ENCODE measurements at regions not wholly inside any gene's neighbourhood (a gene's known extent, or its start where the extent isn't known, plus 50 kb on each side); places are given as distances from the start of the nearest gene placed in this dataset.
"Not testable (repeated sequence)": the region's sequence is repeated elsewhere in the genome, so short reads cannot be mapped to it uniquely, and the experiment has no call there.

DNA sequence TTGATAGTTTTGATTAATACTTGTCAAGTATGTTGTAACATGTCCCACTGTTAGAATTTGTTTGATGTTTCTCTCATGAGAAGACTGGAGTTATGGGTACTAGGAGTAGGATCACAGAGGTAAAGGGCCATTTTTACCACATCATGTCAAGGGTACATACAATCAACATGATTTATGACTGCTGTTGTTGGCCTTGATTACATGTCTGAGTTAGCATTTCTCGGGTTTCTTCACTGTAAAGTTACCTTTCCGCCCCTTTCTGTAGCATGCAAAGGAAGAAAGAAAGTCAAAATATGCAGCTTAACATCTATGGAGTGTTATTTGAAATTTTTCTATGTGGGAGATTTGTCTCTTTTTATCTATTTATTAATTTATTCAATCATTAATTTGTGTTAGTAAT lies 1456.4 kb downstream of the SUCLG1 start:
- H3K27me3 Mint-ChIP-seq = no peaks in the 10 kb centered on the region

DNA sequence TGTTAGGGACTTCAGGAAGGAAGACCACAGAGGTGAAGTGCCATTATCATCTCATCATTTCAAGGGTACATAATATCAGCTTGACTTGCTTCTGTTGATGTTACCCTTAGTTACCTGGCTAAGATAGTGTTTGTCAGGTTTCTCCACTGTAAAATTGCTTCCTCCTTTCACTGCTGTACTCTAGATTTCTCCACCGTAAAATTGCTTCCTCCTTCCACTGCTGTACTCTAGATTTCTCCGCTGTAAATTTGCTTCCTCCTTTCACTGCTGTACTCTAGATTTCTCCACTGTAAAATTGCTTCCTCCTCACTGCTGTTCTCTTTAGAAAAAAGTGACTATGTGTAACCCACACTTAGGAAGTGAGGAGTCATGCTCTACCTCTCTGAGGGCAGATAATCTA lies 1460.3 kb downstream of the SUCLG1 start:
- DNase-seq (ENCODE audit: low spot score in 2 of 2) = no peak
- no peak overlapping the region for H3K27ac Mint-ChIP-seq (ENCODE audit: low read depth)
- H3K36me3 Mint-ChIP-seq (ENCODE audit: insufficient read depth) = no peaks in the 10 kb centered on the region
- H3K9me3 Mint-ChIP-seq = peaks cover 20% of the 10 kb centered on the region
- no peaks in the 10 kb centered on the region for H3K27me3 Mint-ChIP-seq
- H3K4me3 Mint-ChIP-seq = no peak overlapping the region
- H3K4me1 Mint-ChIP-seq = no peaks in the 10 kb centered on the region
- no peak for ATAC-seq (replicated peaks; ENCODE audit: extremely low read depth, poor library complexity, severe bottlenecking)

More for the DNA sequence above, 1456.4 kb downstream of the SUCLG1 start:
- peaks cover 12% of the 10 kb centered on the region for H3K9me3 Mint-ChIP-seq
- no peak overlapping the region for H3K27ac Mint-ChIP-seq (ENCODE audit: low read depth)
- H3K4me1 Mint-ChIP-seq = no peaks in the 10 kb centered on the region
- no peak overlapping the region for H3K4me3 Mint-ChIP-seq
- DNase-seq (ENCODE audit: low spot score in 2 of 2) (no peak), ATAC-seq (replicated peaks; ENCODE audit: extremely low read depth, poor library complexity, severe bottlenecking) (no peak)
- H3K36me3 Mint-ChIP-seq (ENCODE audit: insufficient read depth) = no peaks in the 10 kb centered on the region

DNA sequence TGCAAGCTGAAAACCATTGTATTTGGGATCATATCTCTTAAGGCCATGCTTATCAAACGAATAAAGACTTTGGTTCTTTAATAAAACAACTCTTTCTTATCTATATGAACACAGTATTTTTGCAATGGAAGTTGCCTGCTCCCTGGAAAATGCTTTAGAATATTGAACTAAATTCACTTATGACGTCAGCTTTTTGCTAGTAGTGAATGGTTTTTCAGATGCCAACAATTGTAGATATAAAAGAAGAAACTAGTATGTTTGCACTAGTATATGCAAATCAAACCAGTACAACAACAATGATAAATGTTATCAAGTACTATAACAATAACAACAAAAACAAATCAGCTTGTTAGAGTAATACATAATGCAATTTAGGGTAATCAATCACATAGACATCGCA lies 1462.9 kb downstream of the SUCLG1 start:
- Mint-ChIP-seq H3K4me1 (no peaks in the 10 kb centered on the region), H3K27me3 (no peaks in the 10 kb centered on the region), H3K4me3 (no peak overlapping the region)

DNA sequence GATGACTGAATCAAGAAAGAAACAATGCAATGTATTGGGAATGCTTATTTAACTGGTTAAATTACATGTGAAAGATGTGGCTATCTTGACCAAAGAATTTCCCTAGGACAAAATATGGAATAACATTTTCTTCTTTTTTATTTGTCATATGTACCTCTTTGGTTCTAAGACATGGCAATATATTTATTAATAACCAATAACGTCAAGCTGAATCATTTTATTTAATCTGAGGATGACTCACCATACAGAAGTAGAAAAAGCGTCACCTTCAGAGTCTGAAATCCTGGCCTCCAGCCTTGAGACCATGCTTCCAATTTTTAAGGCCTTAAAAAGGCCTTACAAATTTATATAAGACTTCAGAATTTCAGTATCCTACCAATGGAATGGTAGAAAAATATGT lies 1464.9 kb downstream of the SUCLG1 start:
- no peak for ATAC-seq (replicated peaks; ENCODE audit: extremely low read depth, poor library complexity, severe bottlenecking)

More for the DNA sequence above, 1462.9 kb downstream of the SUCLG1 start:
- no peak for ATAC-seq (replicated peaks; ENCODE audit: extremely low read depth, poor library complexity, severe bottlenecking)
- H3K27ac Mint-ChIP-seq (ENCODE audit: low read depth) = no peak overlapping the region
- H3K36me3 Mint-ChIP-seq (ENCODE audit: insufficient read depth) = no peaks in the 10 kb centered on the region
- H3K9me3 Mint-ChIP-seq = peaks cover 22% of the 10 kb centered on the region
- DNase-seq (ENCODE audit: low spot score in 2 of 2) = no peak

DNA sequence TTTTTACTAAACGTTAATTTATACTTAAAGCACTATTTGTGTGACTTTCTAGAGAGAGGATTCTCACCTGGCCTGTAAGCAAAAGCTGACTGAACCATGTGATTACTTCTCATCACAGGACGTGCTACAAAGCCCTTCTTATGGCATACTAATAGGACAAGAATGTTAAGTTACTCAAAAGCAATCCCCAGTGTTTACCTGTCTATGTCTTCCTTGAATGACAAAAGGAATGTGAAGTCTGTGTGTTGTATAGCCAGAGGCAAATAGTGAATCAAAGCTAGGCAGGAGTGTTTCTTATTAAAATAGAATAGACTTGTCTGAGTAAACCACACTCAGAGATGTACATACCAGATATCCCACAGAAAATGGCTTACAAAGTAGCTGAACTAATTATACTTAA lies 1465.5 kb downstream of the SUCLG1 start:
- Mint-ChIP-seq H3K9me3 (peaks cover 24% of the 10 kb centered on the region), H3K27ac (ENCODE audit: low read depth) (no peak overlapping the region), H3K27me3 (no peaks in the 10 kb centered on the region), H3K36me3 (ENCODE audit: insufficient read depth) (no peaks in the 10 kb centered on the region), H3K4me3 (no peak overlapping the region), H3K4me1 (no peaks in the 10 kb centered on the region)
- ATAC-seq (replicated peaks; ENCODE audit: extremely low read depth, poor library complexity, severe bottlenecking) (no peak), DNase-seq (ENCODE audit: low spot score in 2 of 2) (no peak)

More for the DNA sequence above, 1464.9 kb downstream of the SUCLG1 start:
- H3K4me3 Mint-ChIP-seq = no peak overlapping the region
- H3K27me3 Mint-ChIP-seq = no peaks in the 10 kb centered on the region
- no peak for DNase-seq (ENCODE audit: low spot score in 2 of 2)
- no peaks in the 10 kb centered on the region for H3K36me3 Mint-ChIP-seq (ENCODE audit: insufficient read depth)
- H3K4me1 Mint-ChIP-seq = no peaks in the 10 kb centered on the region
- H3K9me3 Mint-ChIP-seq = peaks cover 30% of the 10 kb centered on the region
- H3K27ac Mint-ChIP-seq (ENCODE audit: low read depth) = no peak overlapping the region

DNA sequence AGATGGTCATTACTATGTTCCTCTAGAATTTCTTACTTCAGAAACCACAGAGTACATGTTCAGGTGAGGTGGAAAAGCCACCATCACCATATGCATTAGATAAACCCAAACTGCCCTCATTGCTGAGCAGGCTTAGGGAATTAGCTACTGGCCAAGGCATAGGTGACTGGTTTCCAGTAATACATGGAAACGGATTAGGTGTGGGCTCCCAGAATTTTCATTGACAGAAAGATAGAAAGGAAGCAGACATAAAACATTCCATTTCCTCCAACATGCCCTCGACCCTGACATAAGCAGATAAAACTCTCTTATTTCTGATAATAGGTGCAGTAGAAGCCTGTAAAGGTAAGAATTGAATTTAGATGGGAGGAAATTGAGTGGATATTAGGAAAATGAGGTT lies 1466.1 kb downstream of the SUCLG1 start:
- H3K4me1 Mint-ChIP-seq = no peaks in the 10 kb centered on the region
- DNase-seq (ENCODE audit: low spot score in 2 of 2) (no peak), ATAC-seq (replicated peaks; ENCODE audit: extremely low read depth, poor library complexity, severe bottlenecking) (no peak)
- peaks cover 24% of the 10 kb centered on the region for H3K9me3 Mint-ChIP-seq
- H3K27me3 Mint-ChIP-seq = no peaks in the 10 kb centered on the region
- H3K27ac Mint-ChIP-seq (ENCODE audit: low read depth) = no peak overlapping the region
- H3K36me3 Mint-ChIP-seq (ENCODE audit: insufficient read depth) = no peaks in the 10 kb centered on the region
- no peak overlapping the region for H3K4me3 Mint-ChIP-seq

DNA sequence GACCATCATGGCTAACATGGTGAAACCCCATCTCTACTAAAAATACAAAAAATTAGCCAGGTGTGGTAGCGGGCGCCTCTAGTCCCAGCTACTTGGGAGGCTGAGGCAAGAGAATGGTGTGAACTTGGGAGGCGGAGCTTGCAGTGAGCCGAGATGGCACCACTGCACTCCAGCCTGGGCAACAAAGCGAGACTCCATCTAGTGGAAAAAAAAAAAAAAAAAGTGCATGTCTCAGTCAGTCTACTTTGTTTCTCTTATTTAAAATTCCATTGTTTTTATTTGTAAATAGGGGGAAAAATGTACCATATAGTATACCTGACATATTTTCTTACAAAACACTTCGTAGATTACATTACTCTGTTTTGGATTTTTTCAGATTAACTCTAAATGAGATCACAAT lies 1471.4 kb downstream of the SUCLG1 start:
- H3K4me3 Mint-ChIP-seq; ATAC-seq (replicated peaks; ENCODE audit: extremely low read depth, poor library complexity, severe bottlenecking); H3K4me1 Mint-ChIP-seq; H3K36me3 Mint-ChIP-seq (ENCODE audit: insufficient read depth); H3K27ac Mint-ChIP-seq (ENCODE audit: low read depth); DNase-seq (ENCODE audit: low spot score in 2 of 2); H3K27me3 Mint-ChIP-seq: not testable (repeated sequence)
- peaks cover 25% of the 10 kb centered on the region for H3K9me3 Mint-ChIP-seq

DNA sequence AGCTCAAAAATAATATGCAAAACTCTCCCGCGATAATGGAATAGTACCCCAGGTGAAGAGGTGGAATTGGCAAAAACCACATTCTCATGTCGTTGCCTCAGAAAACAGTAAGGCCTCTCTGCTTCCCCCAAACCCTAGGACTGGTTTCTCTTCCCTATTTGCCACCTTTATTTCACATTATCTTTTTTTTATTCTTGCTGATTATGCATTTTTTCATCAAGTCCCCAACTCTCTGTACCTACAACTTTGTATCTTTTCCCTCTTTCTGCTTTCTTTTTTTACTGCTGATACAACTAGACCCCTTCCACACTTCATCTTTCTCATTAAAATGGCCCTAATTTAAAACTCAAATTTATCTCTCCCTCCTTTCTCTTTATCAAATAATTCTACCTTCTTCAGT lies 1472.2 kb downstream of the SUCLG1 start:
- H3K4me1 Mint-ChIP-seq = no peaks in the 10 kb centered on the region
- H3K4me3 Mint-ChIP-seq = no peak overlapping the region
- no peak for DNase-seq (ENCODE audit: low spot score in 2 of 2)
- no peaks in the 10 kb centered on the region for H3K27me3 Mint-ChIP-seq
- H3K36me3 Mint-ChIP-seq (ENCODE audit: insufficient read depth) = no peaks in the 10 kb centered on the region
- no peak overlapping the region for H3K27ac Mint-ChIP-seq (ENCODE audit: low read depth)
- peaks cover 25% of the 10 kb centered on the region for H3K9me3 Mint-ChIP-seq
- no peak for ATAC-seq (replicated peaks; ENCODE audit: extremely low read depth, poor library complexity, severe bottlenecking)

DNA sequence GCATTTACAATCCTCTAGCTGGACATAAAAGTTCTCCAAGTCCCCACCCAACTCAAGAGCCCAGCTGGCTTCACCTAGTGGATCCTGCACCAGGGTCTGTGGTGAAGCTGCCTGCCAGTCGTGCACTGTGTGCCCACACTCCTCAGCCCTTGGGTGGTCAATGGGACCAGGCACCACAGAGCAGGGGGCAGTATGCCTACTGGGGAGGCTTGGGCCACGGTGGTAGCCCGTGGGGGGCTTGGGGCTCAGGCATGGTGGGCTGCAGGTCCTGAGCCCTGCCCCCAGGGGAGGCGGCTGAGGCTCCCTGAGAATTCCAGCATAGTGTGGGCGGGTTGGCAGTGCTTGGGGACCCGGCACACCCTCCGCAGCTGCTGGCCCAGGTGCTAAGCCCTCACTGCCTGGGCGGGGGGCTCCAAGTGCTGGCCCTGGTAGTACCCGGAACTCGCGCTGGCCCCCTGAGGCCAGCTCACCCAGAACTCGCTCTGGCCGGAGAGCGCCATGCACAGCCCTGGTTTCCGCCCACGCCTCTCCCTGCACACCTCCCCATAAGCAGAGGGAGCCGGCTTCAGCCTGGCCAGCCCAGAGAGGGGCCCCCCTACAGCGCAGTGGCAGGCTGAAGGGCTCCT lies 1473.4 kb downstream of the SUCLG1 start:
- no peak overlapping the region for H3K27ac Mint-ChIP-seq (ENCODE audit: low read depth)
- peaks cover 25% of the 10 kb centered on the region for H3K9me3 Mint-ChIP-seq
- H3K36me3 Mint-ChIP-seq (ENCODE audit: insufficient read depth) = no peaks in the 10 kb centered on the region
- ATAC-seq (replicated peaks; ENCODE audit: extremely low read depth, poor library complexity, severe bottlenecking) (no peak), DNase-seq (ENCODE audit: low spot score in 2 of 2) (no peak)
- no peaks in the 10 kb centered on the region for H3K27me3 Mint-ChIP-seq
- H3K4me3 Mint-ChIP-seq = no peak overlapping the region
- H3K4me1 Mint-ChIP-seq = no peaks in the 10 kb centered on the region

DNA sequence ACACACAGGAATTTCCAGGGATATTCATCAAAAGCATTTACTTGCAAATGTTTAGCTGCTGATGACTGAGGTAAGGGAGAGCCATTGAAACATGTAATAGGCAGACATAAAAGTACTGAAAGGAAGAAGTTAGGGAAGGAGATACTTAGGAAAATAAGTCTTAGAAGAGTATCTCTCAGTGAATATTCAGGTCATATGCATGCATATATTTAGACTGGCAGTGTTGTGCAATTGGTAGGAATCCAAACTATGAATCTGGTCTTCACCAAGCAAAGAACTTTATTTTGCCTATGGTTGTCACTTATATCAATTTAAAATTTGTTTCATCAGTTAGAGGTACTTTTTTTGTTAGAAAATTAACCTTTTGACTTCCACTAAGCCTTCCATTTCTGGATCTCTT lies 1490.7 kb downstream of the SUCLG1 start:
- Mint-ChIP-seq H3K27me3 (no peaks in the 10 kb centered on the region), H3K4me3 (no peak overlapping the region), H3K4me1 (no peaks in the 10 kb centered on the region), H3K9me3 (peaks cover 12% of the 10 kb centered on the region), H3K36me3 (ENCODE audit: insufficient read depth) (no peaks in the 10 kb centered on the region), H3K27ac (ENCODE audit: low read depth) (no peak overlapping the region)
- ATAC-seq (replicated peaks; ENCODE audit: extremely low read depth, poor library complexity, severe bottlenecking) = no peak
- DNase-seq (ENCODE audit: low spot score in 2 of 2) = no peak

DNA sequence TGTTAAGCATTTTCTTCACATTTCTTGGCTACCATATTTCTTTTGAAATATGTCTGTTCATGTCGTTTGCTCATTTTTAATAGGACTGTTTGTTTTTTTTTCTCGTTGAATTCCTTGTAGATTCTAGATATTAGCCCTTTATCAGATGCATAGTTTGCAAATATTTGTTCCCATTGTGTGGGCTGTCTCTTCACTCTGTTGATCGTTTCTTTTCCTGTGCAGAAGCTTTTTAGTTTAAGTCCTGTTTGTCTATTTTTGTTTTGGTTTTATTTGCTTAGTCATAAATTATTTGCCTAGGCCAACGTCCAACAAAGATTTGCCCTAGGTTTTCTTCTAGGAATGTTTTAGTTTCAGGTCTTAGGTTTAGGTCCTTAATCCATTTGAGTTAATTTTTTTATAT lies 1494.7 kb downstream of the SUCLG1 start:
- peaks cover 17% of the 10 kb centered on the region for H3K9me3 Mint-ChIP-seq
- no peaks in the 10 kb centered on the region for H3K36me3 Mint-ChIP-seq (ENCODE audit: insufficient read depth)

DNA sequence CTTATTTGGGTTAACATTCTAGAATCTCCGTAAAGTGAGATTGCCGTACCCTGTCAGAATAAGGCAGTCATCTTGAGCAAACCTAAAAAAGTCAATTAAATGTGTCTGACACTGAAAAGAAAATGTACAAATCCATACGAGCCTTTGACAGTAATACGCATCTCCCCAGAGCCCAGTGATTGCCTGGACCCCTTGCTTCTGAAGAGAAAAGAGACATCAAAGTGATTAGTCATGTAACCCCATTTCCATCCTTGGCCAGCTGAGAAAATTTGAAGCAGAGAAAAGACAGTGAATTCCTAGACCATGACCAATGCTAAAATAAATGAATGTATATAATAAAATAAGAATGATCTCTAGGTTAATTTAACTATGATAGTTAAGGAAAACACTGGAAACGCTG lies 1499.4 kb downstream of the SUCLG1 start:
- DNase-seq (ENCODE audit: low spot score in 2 of 2) (no peak), ATAC-seq (replicated peaks; ENCODE audit: extremely low read depth, poor library complexity, severe bottlenecking) (no peak)
- H3K27me3 Mint-ChIP-seq = no peaks in the 10 kb centered on the region
- no peak overlapping the region for H3K27ac Mint-ChIP-seq (ENCODE audit: low read depth)
- H3K36me3 Mint-ChIP-seq (ENCODE audit: insufficient read depth) = no peaks in the 10 kb centered on the region
- H3K4me1 Mint-ChIP-seq = no peaks in the 10 kb centered on the region
- H3K4me3 Mint-ChIP-seq = no peak overlapping the region
- peaks cover 11% of the 10 kb centered on the region for H3K9me3 Mint-ChIP-seq

More for the DNA sequence above, 1494.7 kb downstream of the SUCLG1 start:
- Mint-ChIP-seq H3K27me3 (no peaks in the 10 kb centered on the region), H3K4me1 (no peaks in the 10 kb centered on the region), H3K27ac (ENCODE audit: low read depth) (no peak overlapping the region), H3K4me3 (no peak overlapping the region)
- ATAC-seq (replicated peaks; ENCODE audit: extremely low read depth, poor library complexity, severe bottlenecking) (no peak), DNase-seq (ENCODE audit: low spot score in 2 of 2) (no peak)

DNA sequence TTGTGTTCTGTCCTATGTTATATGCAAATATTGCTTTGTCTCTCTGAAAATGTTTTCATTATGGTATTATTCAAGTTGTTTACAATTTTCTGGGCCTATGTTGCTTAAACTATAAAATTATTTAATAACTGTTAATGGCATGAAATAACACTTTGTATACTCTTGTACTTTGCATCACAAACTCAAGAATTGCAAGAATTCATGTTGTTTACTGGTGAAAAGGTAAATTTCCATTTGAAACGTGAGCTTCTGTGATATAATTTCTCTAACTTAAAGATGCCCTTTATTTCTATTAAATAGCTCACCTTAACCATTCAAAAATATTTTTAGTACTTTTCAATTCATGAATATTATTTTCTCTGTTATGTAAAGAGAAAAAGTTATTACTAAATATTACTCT lies 1504.2 kb downstream of the SUCLG1 start:
- no peaks in the 10 kb centered on the region for H3K27me3 Mint-ChIP-seq
- H3K27ac Mint-ChIP-seq (ENCODE audit: low read depth) = no peak overlapping the region
- no peaks in the 10 kb centered on the region for H3K36me3 Mint-ChIP-seq (ENCODE audit: insufficient read depth)
- no peak overlapping the region for H3K4me3 Mint-ChIP-seq
- DNase-seq (ENCODE audit: low spot score in 2 of 2) = no peak
- ATAC-seq (replicated peaks; ENCODE audit: extremely low read depth, poor library complexity, severe bottlenecking) = no peak
- H3K9me3 Mint-ChIP-seq = no peaks in the 10 kb centered on the region
- H3K4me1 Mint-ChIP-seq = no peaks in the 10 kb centered on the region

DNA sequence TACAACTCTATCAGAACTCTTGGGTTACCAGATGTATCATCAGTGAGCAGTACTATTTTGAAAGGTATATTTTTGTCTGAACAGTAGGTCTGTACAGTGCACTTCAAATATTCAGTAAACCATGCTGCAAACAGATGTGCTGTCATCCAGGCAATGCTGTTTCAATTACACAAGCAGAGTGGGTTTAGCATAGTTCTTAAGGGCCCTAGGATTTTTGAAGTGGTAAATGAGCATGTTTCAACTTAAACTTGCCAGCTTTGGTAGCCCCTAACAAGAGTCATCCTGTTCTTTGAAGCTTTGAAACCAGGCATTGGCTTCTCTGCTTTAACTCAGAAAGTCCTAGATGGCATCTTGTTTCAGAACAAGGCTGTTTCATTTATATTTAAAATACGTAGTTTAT lies 1519.9 kb downstream of the SUCLG1 start:
- no peaks in the 10 kb centered on the region for H3K36me3 Mint-ChIP-seq (ENCODE audit: insufficient read depth)

More for the DNA sequence above, 1519.9 kb downstream of the SUCLG1 start:
- Mint-ChIP-seq H3K4me3 (no peak overlapping the region), H3K4me1 (no peaks in the 10 kb centered on the region), H3K27me3 (no peaks in the 10 kb centered on the region), H3K27ac (ENCODE audit: low read depth) (no peak overlapping the region), H3K9me3 (peaks cover 19% of the 10 kb centered on the region)
- no peak for DNase-seq (ENCODE audit: low spot score in 2 of 2)
- ATAC-seq (replicated peaks; ENCODE audit: extremely low read depth, poor library complexity, severe bottlenecking) = no peak

Measured in central memory CD8-positive, alpha-beta T cell (primary cell).